ENCODE measurements at regions not wholly inside any gene's neighbourhood (a gene's known extent, or its start where the extent isn't known, plus 50 kb on each side); places are given as distances from the start of the nearest gene placed in this dataset.

DNA sequence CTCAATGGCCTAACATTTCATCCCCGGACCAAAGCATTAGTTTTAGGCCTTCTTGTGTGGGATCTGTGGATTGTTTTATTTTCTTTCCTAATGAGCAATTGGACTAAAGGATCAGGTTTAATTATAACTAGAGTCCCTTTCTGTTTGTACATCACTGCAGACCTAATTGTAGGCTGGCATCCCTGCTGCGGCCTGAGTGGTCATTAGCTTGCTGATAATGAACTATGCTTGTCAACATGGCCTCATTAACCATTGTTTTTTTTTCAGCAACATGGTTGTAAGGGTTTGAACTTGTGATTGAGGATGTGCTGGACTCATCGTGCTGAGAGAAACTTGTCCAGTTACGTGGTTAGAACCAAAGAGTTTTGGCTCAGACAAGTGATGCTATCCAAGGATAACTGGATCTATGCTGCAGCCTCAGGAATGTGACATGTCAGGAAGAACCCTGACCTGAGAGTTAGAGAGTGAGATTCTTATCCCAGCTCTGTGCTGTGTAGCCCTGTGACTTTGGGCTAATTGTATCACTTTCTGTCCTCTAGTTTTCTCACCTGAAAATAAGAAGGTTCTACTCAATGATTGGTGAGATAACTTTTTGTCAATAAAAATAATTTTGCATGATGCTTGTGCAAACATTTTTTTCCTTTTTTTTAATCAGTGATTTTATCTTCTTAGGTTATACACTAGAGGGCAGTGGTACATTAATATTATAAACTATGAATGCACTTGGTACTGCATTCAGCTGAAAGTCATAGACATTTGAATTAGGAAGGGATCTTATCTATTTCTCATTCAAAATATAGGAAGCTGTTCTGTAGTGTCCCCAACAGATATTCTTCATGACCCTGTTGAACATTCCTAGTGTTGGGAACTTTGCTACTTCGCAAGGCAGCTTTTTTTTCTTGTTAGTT is 140.9 kb downstream of the RNF144B start:
- TF ChIP-seq POLR2A (IDR thresholded peaks at IDR 0.05; ENCODE audit: low read length) (no peak), GATA1 (IDR thresholded peaks at IDR 0.05; ENCODE audit: low read depth, low read length) (no peak)
